ENCODE measurements at regions not wholly inside any gene's neighbourhood (a gene's known extent, or its start where the extent isn't known, plus 50 kb on each side); places are given as distances from the start of the nearest gene placed in this dataset.
"Not testable (repeated sequence)": the region's sequence is repeated elsewhere in the genome, so short reads cannot be mapped to it uniquely, and the experiment has no call there.

- not testable (repeated sequence) for TF ChIP-seq EZH2phosphoT487 (IDR thresholded peaks at IDR 0.05; ENCODE audit: borderline replicate concordance, low read depth); CTCF (IDR thresholded peaks at IDR 0.05); FOXM1 (IDR thresholded peaks at IDR 0.05; ENCODE audit: low read depth); RFX5 (IDR thresholded peaks at IDR 0.05; ENCODE audit: low read length); POLR2AphosphoS5 (IDR thresholded peaks at IDR 0.05; ENCODE audit: low read depth, low read length); EP300 (IDR thresholded peaks at IDR 0.05; ENCODE audit: borderline replicate concordance in 1 of 2, low read depth in 1 of 2, low read length in 1 of 2); YY1 (IDR thresholded peaks at IDR 0.05; ENCODE audit: low read depth); MXI1 (IDR thresholded peaks at IDR 0.05; ENCODE audit: low read depth, low read length); CHD2 (IDR thresholded peaks at IDR 0.05; ENCODE audit: low read length, partially characterized antibody); FOXJ3 (CRISPR knock-in tag; IDR thresholded peaks at IDR 0.05); TAF1 (IDR thresholded peaks at IDR 0.05; ENCODE audit: borderline replicate concordance, low read depth, low read length); FOSL2 (IDR thresholded peaks at IDR 0.05; ENCODE audit: borderline replicate concordance, low read depth)
Measured at GRCh38 chr3:164702808-164703207, 375.5 kb downstream of the SI start.

All from SK-N-SH (cell line).